ENCODE measurements at regions not wholly inside any gene's neighbourhood (a gene's known extent, or its start where the extent isn't known, plus 50 kb on each side); places are given as distances from the start of the nearest gene placed in this dataset.

- intact Hi-C loops (cut with DNase I, micrococcal nuclease), result no loop called here
- Histone ChIP-seq H3K9me3 (ENCODE audit: control insufficient read depth in 1 of 2, insufficient read depth in 1 of 2, low read length in 2 of 2) (peaks cover 0 to 7% of the 10 kb centered on the region in 2 experiments), H3K27me3 (ENCODE audit: control insufficient read depth in 1 of 2, insufficient read depth in 2 of 2, low read length in 2 of 2) (no peaks in the 10 kb centered on the region), H3K4me1 (ENCODE audit: insufficient read depth, low read length) (no peaks in the 10 kb centered on the region), H3K4me3 (ENCODE audit: low read length) (no peak overlapping the region), H3K36me3 (ENCODE audit: insufficient read depth, low read length) (no peaks in the 10 kb centered on the region), H3K27ac (ENCODE audit: low read depth in 1 of 2, low read length in 2 of 2) (no peak overlapping the region)
- no peak overlapping the region for H3K4me3 Mint-ChIP-seq
- ATAC-seq (ENCODE audit: poor library complexity) (no peak), DNase-seq (no peak)
- ChIA-PET POLR2A (no interaction called here), CTCF (no interaction called here)
- H3K36me3 Mint-ChIP-seq (ENCODE audit: low read depth), result no peaks in the 10 kb centered on the region
- H3K9me3 Mint-ChIP-seq, result peaks cover 4% of the 10 kb centered on the region
- H3K4me1 Mint-ChIP-seq (ENCODE audit: low read depth), result no peaks in the 10 kb centered on the region
- no peak overlapping the region for H3K27ac Mint-ChIP-seq
- no peaks in the 10 kb centered on the region for H3K27me3 Mint-ChIP-seq
- TF ChIP-seq CTCF (IDR thresholded peaks at IDR 0.05), result no peak
Observed at GRCh38 chr2:5538772-5539171, 153.4 kb upstream of the SOX11 start.

GRCh38 chr2:5539282-5540165, 152.7 kb upstream of the SOX11 start:
- DNase-seq, result no peak
- no peak for TF ChIP-seq CTCF (IDR thresholded peaks at IDR 0.05)

GRCh38 chr2:5540856-5541255, 151.3 kb upstream of the SOX11 start:
- intact Hi-C loops (cut with DNase I, micrococcal nuclease), result no loop called here
- no peaks in the 10 kb centered on the region for H3K27me3 ChIP-seq (ENCODE audit: control insufficient read depth in 1 of 2, insufficient read depth in 2 of 2, low read length in 2 of 2)
- TF ChIP-seq CTCF (IDR thresholded peaks at IDR 0.05), result no peak
- no peak overlapping the region for H3K4me3 ChIP-seq (ENCODE audit: low read length)
- Mint-ChIP-seq H3K4me3 (no peak overlapping the region), H3K27ac (no peak overlapping the region), H3K27me3 (no peaks in the 10 kb centered on the region), H3K4me1 (ENCODE audit: low read depth) (no peaks in the 10 kb centered on the region), H3K36me3 (ENCODE audit: low read depth) (no peaks in the 10 kb centered on the region), H3K9me3 (peaks cover 4% of the 10 kb centered on the region)
- no peaks in the 10 kb centered on the region for H3K36me3 ChIP-seq (ENCODE audit: insufficient read depth, low read length)
- H3K9me3 ChIP-seq (ENCODE audit: control insufficient read depth in 1 of 2, insufficient read depth in 1 of 2, low read length in 2 of 2), result peaks cover 0 to 16% of the 10 kb centered on the region in 2 experiments
- ChIA-PET POLR2A (no interaction called here), CTCF (no interaction called here)
- H3K27ac ChIP-seq (ENCODE audit: low read depth in 1 of 2, low read length in 2 of 2), result no peak overlapping the region
- DNase-seq, result no peak
- no peaks in the 10 kb centered on the region for H3K4me1 ChIP-seq (ENCODE audit: insufficient read depth, low read length)
- no peak for ATAC-seq (ENCODE audit: poor library complexity)

More at GRCh38 chr2:5539282-5540165, 152.7 kb upstream of the SOX11 start:
- ATAC-seq (ENCODE audit: poor library complexity), result no peak
- peaks cover 4% of the 10 kb centered on the region for H3K9me3 Mint-ChIP-seq
- ChIA-PET POLR2A (no interaction called here), CTCF (no interaction called here)
- H3K27me3 Mint-ChIP-seq, result no peaks in the 10 kb centered on the region
- Histone ChIP-seq H3K4me1 (ENCODE audit: insufficient read depth, low read length) (no peaks in the 10 kb centered on the region), H3K9me3 (ENCODE audit: control insufficient read depth in 1 of 2, insufficient read depth in 1 of 2, low read length in 2 of 2) (peaks cover 0 to 14% of the 10 kb centered on the region in 2 experiments), H3K4me3 (ENCODE audit: low read length) (no peak overlapping the region), H3K27me3 (ENCODE audit: control insufficient read depth in 1 of 2, insufficient read depth in 2 of 2, low read length in 2 of 2) (no peaks in the 10 kb centered on the region), H3K36me3 (ENCODE audit: insufficient read depth, low read length) (no peaks in the 10 kb centered on the region), H3K27ac (ENCODE audit: low read depth in 1 of 2, low read length in 2 of 2) (no peak overlapping the region)
- H3K4me1 Mint-ChIP-seq (ENCODE audit: low read depth), result no peaks in the 10 kb centered on the region
- intact Hi-C loops (cut with DNase I, micrococcal nuclease), result no loop called here
- no peaks in the 10 kb centered on the region for H3K36me3 Mint-ChIP-seq (ENCODE audit: low read depth)
- H3K27ac Mint-ChIP-seq, result no peak overlapping the region
- H3K4me3 Mint-ChIP-seq, result no peak overlapping the region

Data from CD4-positive, alpha-beta T cell (primary cell).